SJSA1 (cell line): ENCODE measurements at regions not wholly inside any gene's neighbourhood (a gene's known extent, or its start where the extent isn't known, plus 50 kb on each side); places are given as distances from the start of the nearest gene placed in this dataset.
A peak's percentile ranks its signal among the peaks of the same experiment; 100 is the strongest.
"Not testable (repeated sequence)": the region's sequence is repeated elsewhere in the genome, so short reads cannot be mapped to it uniquely, and the experiment has no call there.

Experiments
- DNase-seq, 2 experiments: peaks; one replicate each; pipeline ENCODE4 v3.0.0-alpha.2; 2015 to 2020; ENCODE audit warnings: low spot score in 2 of 2, low read depth in 1 of 2
- H3K27ac ChIP-seq: fragments of 250-450 bp; sonication (Bioruptor Pico); 2 replicates; pipeline ENCODE4 v1.5.1; 2020; ENCODE audit warnings: mild to moderate bottlenecking, moderate library complexity
- H3K27me3 ChIP-seq: fragments of 250-450 bp; sonication (Bioruptor Pico); replicated peaks from 2 replicates; pipeline ENCODE4 v1.5.1; 2020; ENCODE audit warnings: mild to moderate bottlenecking, moderate library complexity
- H3K36me3 ChIP-seq: fragments of 250-450 bp; sonication (Bioruptor Pico); 2 replicates; pipeline ENCODE4 v1.5.1; 2020; ENCODE audit warnings: mild to moderate bottlenecking
- H3K4me1 ChIP-seq: fragments of 250-450 bp; sonication (Bioruptor Pico); replicated peaks from 2 replicates; pipeline ENCODE4 v1.6.1; 2021; ENCODE audit warnings: mild to moderate bottlenecking
- H3K4me3 ChIP-seq: fragments of 250-450 bp; sonication (Bioruptor Pico); 2 replicates; pipeline ENCODE4 v1.5.1; 2020; ENCODE audit warnings: mild to moderate bottlenecking
- H3K9me3 ChIP-seq: fragments of 250-450 bp; sonication (Bioruptor Pico); replicated peaks from 2 replicates; pipeline ENCODE4 v1.5.1; 2020; ENCODE audit warnings: mild to moderate bottlenecking

- Histone ChIP-seq H3K27me3 (no peaks in the 10 kb centered on the region), H3K4me3 (no peak overlapping the region), H3K9me3 (no peaks in the 10 kb centered on the region), H3K4me1 (peaks cover 26% of the 10 kb centered on the region), H3K36me3 (no peaks in the 10 kb centered on the region), H3K27ac (no peak overlapping the region)
- no peak for DNase-seq
Measured at GRCh38 chr17:13416748-13417363, 184.9 kb downstream of the HS3ST3A1 start.

- DNase-seq: peak; percentile 78 to 82
- Histone ChIP-seq H3K4me3 (no peak overlapping the region), H3K36me3 (no peaks in the 10 kb centered on the region), H3K27me3 (no peaks in the 10 kb centered on the region), H3K4me1 (peaks cover 24% of the 10 kb centered on the region), H3K27ac (peak overlapping the region; percentile 23), H3K9me3 (no peaks in the 10 kb centered on the region)
Measured at GRCh38 chr17:13415871-13416416, 185.8 kb downstream of the HS3ST3A1 start.

- H3K4me1 ChIP-seq: peaks cover 16% of the 10 kb centered on the region
- H3K27me3 ChIP-seq, DNase-seq, H3K4me3 ChIP-seq, H3K27ac ChIP-seq, H3K9me3 ChIP-seq, H3K36me3 ChIP-seq: not testable (repeated sequence)
Measured at GRCh38 chr17:13415200-13415599, 186.5 kb downstream of the HS3ST3A1 start.

GRCh38 chr17:13413001-13413400 is 188.7 kb downstream of the HS3ST3A1 start:
- peaks cover 16% of the 10 kb centered on the region for H3K4me1 ChIP-seq
- H3K4me3 ChIP-seq: no peak overlapping the region
- DNase-seq: no peak

GRCh38 chr17:13410874-13411273 is 190.9 kb downstream of the HS3ST3A1 start:
- no peak overlapping the region for H3K4me3 ChIP-seq
- no peaks in the 10 kb centered on the region for H3K27me3 ChIP-seq
- no peaks in the 10 kb centered on the region for H3K9me3 ChIP-seq
- no peak overlapping the region for H3K27ac ChIP-seq
- no peak for DNase-seq
- no peaks in the 10 kb centered on the region for H3K36me3 ChIP-seq
- H3K4me1 ChIP-seq: peaks cover 5% of the 10 kb centered on the region

More at GRCh38 chr17:13413001-13413400, 188.7 kb downstream of the HS3ST3A1 start:
- H3K9me3 ChIP-seq: no peaks in the 10 kb centered on the region
- H3K27me3 ChIP-seq: no peaks in the 10 kb centered on the region
- no peaks in the 10 kb centered on the region for H3K36me3 ChIP-seq
- H3K27ac ChIP-seq: no peak overlapping the region

GRCh38 chr17:13410214-13410613 is 191.5 kb downstream of the HS3ST3A1 start:
- H3K4me3 ChIP-seq: no peak overlapping the region

GRCh38 chr17:13409455-13409854 is 192.3 kb downstream of the HS3ST3A1 start:
- DNase-seq: no peak
- no peaks in the 10 kb centered on the region for H3K4me1 ChIP-seq
- H3K4me3 ChIP-seq: no peak overlapping the region
- H3K27me3 ChIP-seq: no peaks in the 10 kb centered on the region
- H3K36me3 ChIP-seq: no peaks in the 10 kb centered on the region
- no peaks in the 10 kb centered on the region for H3K9me3 ChIP-seq
- no peak overlapping the region for H3K27ac ChIP-seq

More at GRCh38 chr17:13410214-13410613, 191.5 kb downstream of the HS3ST3A1 start:
- DNase-seq: no peak
- Histone ChIP-seq H3K9me3 (no peaks in the 10 kb centered on the region), H3K36me3 (no peaks in the 10 kb centered on the region), H3K27me3 (no peaks in the 10 kb centered on the region), H3K4me1 (no peaks in the 10 kb centered on the region), H3K27ac (no peak overlapping the region)

GRCh38 chr17:13407381-13407780 is 194.3 kb downstream of the HS3ST3A1 start:
- DNase-seq: no peak
- no peaks in the 10 kb centered on the region for H3K4me1 ChIP-seq
- no peaks in the 10 kb centered on the region for H3K36me3 ChIP-seq
- no peaks in the 10 kb centered on the region for H3K27me3 ChIP-seq
- no peaks in the 10 kb centered on the region for H3K9me3 ChIP-seq
- no peak overlapping the region for H3K4me3 ChIP-seq
- H3K27ac ChIP-seq: no peak overlapping the region

- H3K27me3 ChIP-seq: no peaks in the 10 kb centered on the region
- H3K4me1 ChIP-seq: no peaks in the 10 kb centered on the region
- H3K9me3 ChIP-seq: no peaks in the 10 kb centered on the region
- no peak for DNase-seq
- H3K36me3 ChIP-seq: no peaks in the 10 kb centered on the region
- H3K4me3 ChIP-seq: no peak overlapping the region
- H3K27ac ChIP-seq: no peak overlapping the region
Measured at GRCh38 chr17:13405807-13406206, 195.9 kb downstream of the HS3ST3A1 start.

GRCh38 chr17:13405080-13405479 is 196.6 kb downstream of the HS3ST3A1 start:
- Histone ChIP-seq H3K36me3 (no peaks in the 10 kb centered on the region), H3K4me1 (no peaks in the 10 kb centered on the region), H3K4me3 (no peak overlapping the region), H3K9me3 (no peaks in the 10 kb centered on the region), H3K27me3 (no peaks in the 10 kb centered on the region), H3K27ac (no peak overlapping the region)
- no peak for DNase-seq

GRCh38 chr17:13403982-13404946 is 197.5 kb downstream of the HS3ST3A1 start:
- Histone ChIP-seq H3K4me3 (no peak overlapping the region), H3K27me3 (no peaks in the 10 kb centered on the region), H3K27ac (no peak overlapping the region), H3K9me3 (no peaks in the 10 kb centered on the region), H3K4me1 (no peaks in the 10 kb centered on the region), H3K36me3 (no peaks in the 10 kb centered on the region)
- no peak for DNase-seq

- Histone ChIP-seq H3K27ac (no peak overlapping the region), H3K4me1 (no peaks in the 10 kb centered on the region), H3K9me3 (no peaks in the 10 kb centered on the region), H3K27me3 (no peaks in the 10 kb centered on the region), H3K4me3 (no peak overlapping the region), H3K36me3 (no peaks in the 10 kb centered on the region)
- DNase-seq: no peak
Measured at GRCh38 chr17:13400491-13400890, 201.2 kb downstream of the HS3ST3A1 start.

GRCh38 chr17:13398853-13399252 is 202.9 kb downstream of the HS3ST3A1 start:
- no peak overlapping the region for H3K27ac ChIP-seq
- H3K4me1 ChIP-seq: no peaks in the 10 kb centered on the region
- DNase-seq: no peak
- H3K9me3 ChIP-seq: no peaks in the 10 kb centered on the region
- no peaks in the 10 kb centered on the region for H3K27me3 ChIP-seq
- H3K4me3 ChIP-seq: no peak overlapping the region
- no peaks in the 10 kb centered on the region for H3K36me3 ChIP-seq

GRCh38 chr17:13398091-13398490 is 203.6 kb downstream of the HS3ST3A1 start:
- Histone ChIP-seq H3K27ac (no peak overlapping the region), H3K36me3 (no peaks in the 10 kb centered on the region), H3K9me3 (no peaks in the 10 kb centered on the region), H3K4me3 (no peak overlapping the region), H3K27me3 (no peaks in the 10 kb centered on the region), H3K4me1 (no peaks in the 10 kb centered on the region)
- DNase-seq: no peak
